GM04504 (cell line): ENCODE measurements at regions not wholly inside any gene's neighbourhood (a gene's known extent, or its start where the extent isn't known, plus 50 kb on each side); places are given as distances from the start of the nearest gene placed in this dataset.
A peak's percentile ranks its signal among the peaks of the same experiment; 100 is the strongest.

Source experiments
- DNase-seq: peaks from one replicate; pipeline ENCODE4 v3.0.0-alpha.2; 2012; ENCODE audit warnings: low read depth

GRCh38 chr20:61166324-61166723 is 85.7 kb upstream of the CDH4 start:
- no peak for DNase-seq

DNA sequence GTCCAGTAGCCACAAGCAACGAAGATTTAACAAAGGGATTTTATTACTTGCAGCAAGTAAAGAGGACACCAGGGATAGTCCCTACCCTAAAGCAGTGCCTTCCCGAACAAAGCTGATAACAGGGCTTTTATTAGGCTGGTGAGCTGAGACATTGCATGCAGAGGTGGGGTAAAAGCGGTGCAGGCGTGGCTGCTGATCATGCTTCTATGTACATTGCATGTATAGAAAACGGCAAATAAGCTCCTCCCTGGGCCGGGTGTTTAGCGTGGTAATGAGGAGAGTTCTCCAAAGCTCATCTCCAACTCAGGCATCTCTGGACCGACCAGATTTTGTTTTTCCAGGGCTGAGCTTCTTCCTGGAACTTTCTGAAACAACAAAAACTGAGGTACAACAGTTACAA is 83.5 kb upstream of the CDH4 start:
- DNase-seq: no peak

DNA sequence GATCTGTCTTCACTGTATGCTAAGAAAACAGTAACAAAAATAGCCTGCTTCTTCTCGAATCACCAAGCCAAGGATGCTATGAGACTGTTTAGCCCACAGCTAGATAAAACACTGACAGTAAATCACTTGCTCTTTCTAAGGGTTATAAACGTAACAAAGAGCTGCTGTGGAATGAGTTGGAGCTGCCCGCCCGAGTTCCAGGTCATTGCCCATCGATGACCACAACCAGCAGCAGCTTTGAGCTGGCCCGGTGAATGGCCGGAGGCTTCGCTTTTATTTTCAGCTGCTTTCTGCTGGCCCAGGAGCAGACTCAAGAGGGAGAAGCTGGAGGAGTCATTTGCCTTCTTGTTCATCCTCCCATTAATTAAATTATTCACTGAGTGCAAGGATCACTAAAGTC is 82.2 kb upstream of the CDH4 start:
- DNase-seq: no peak

GRCh38 chr20:61170496-61171320 is 81.4 kb upstream of the CDH4 start:
- DNase-seq: no peak

- no peak for DNase-seq
These were observed 78.8 kb upstream of the CDH4 start for GRCh38 chr20:61173267-61173666.

- peak; percentile 17 for DNase-seq
These were observed 77.9 kb upstream of the CDH4 start for GRCh38 chr20:61173961-61174725.

- no peak for DNase-seq
These were observed 75.2 kb upstream of the CDH4 start for GRCh38 chr20:61176874-61177273.

DNA sequence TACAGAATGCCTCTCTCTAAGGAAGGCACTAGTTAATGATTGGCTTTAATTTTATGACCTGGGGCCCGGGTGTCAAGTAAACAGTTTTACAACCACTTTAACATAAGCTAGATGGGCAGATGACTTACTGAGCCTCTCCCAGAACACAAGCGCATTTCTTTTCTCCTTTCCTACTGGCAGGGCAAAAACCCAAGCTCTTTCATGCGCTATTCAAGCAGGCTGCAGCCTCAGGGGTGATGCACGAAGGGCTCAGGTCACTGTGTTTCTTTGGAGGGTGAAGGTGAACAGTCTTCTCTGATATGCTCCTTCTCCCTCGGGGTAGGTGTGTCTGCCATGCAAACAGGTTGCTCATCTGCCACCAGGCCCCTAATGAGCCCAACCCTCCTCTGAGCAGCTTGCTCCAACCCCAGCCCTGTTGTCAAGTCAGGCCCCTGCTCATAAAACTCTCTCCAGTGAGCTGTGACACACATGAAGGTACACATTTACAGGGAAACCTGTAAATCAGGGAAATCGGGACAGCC is 73.5 kb upstream of the CDH4 start:
- DNase-seq: no peak

DNA sequence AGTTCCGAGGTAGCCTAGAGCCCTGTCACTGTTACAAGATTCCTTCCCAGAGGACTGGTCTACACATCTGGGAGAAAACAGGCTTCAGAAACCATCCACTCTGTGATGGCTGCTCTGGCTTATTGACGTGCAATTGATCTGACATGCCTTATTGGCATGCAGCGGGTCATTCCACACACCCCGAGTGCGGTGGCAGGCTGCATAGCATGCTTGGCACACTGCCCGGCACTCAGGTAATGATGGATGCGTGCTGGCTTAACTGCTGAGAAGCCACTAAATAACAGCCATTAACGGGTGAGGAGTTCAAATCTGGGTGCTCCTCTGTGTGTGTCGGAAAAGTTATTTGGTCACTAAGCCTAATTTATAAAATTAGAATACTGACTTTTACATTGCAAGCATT is 67.9 kb upstream of the CDH4 start:
- DNase-seq: no peak

- DNase-seq: no peak
These were observed 66.9 kb upstream of the CDH4 start for GRCh38 chr20:61185181-61185580.

GRCh38 chr20:61185841-61186601 is 66.0 kb upstream of the CDH4 start:
- DNase-seq: peak; percentile 82

DNA sequence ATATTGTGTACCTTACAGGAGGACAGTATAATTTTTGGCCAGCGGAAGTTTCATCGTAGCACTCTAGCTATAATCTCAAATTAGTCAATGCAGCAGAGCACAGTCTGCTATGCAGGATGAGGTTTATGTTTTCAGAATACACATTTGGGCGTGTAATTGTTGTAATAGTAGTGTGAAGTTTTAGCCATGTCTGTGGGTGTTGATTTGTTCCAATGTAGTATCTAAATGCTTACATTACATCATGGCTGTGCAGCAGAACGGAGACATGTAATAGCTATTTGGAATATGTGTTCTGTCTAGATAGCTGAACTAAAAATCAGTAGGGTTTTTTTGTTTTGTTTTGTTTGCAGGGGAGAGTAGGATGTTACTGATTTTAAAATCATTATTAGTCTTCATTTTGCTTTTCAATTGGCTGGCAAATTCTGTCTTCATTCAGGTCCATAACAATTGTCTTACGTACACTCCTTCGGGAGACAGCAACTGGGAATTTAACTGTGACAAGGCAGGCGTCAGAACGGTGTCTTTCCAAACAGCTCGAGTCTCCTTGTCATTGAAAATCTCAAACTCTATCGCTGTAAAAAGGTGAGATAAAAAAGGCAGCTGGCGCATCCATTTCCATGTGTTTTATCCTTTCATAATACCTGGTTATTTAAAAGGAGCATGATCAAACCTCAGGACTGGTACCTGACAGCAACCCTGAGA is 65.1 kb upstream of the CDH4 start:
- DNase-seq: no peak

DNA sequence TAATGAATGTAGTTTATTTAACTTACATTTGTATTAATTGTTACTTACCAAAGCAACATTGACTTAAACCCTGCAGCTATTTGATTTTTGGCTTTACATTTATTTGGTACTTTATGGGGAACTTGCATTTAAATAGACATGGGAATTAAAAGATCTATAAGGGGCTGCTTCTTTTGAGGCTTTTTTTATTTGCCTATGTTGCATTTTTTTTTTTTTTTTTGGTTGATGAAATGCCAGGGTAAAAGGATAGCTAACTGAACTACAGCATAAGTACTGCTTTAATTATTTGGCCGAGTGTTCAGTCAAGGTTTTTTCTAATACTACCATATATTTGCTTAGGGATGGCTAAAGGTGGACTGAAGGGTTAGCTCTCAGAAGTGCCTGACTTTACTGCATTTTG is 62.5 kb upstream of the CDH4 start:
- DNase-seq: no peak

GRCh38 chr20:61191096-61191495 is 61.0 kb upstream of the CDH4 start:
- DNase-seq: no peak

DNA sequence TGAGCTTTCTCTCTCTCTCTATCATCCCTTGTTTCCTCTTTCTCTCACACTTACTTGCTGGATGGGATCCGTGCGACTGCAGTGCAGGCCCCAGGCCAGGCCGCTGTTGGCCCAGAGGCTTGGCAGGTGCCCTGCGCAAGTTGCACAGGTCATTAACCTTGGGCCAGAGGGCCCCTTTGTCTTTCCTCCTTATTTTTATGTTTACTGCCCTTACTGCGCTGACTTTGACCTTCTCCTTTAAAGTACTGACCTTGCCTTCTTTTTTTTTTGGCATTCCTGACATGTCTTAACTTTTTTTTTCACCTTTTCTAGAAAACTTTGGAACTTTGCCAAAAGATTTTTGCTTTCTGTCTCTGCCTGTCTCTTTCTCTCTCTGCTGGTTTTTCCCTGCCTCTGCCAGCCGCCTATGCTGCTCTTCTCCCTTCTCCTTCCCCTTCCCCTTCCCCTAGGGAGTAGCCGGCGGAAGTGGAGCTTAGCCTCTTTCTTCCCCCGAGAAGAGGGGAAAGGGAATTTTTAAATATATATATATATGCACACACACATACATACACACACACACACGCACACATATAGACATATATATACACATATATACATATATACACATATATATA is 59.6 kb upstream of the CDH4 start:
- no peak for DNase-seq

DNA sequence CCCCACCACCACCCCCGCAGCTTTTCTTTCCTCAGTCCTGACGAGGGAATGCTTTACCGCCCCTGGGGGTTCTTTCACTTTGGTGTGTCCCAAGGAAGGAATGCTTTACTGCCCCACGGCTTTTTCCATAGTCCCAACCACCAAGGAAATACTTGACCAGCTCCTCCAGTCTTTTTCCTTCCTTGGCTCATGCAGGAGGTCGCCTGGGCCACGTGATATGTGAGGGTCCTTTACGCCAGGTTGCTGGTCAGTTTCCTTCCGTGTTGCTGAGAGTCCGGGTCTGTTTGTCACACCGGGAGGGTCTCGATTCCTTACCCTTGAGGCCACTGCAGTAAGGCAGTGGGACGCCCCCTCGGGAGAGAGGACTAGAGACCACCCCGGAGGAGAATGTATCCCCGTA is 58.9 kb upstream of the CDH4 start:
- no peak for DNase-seq
